DMS 273 (cell line): ENCODE measurements at regions not wholly inside any gene's neighbourhood (a gene's known extent, or its start where the extent isn't known, plus 50 kb on each side); places are given as distances from the start of the nearest gene placed in this dataset.

Experiments
- DNase-seq: peaks from one replicate; lab custom pipeline; 2025; ENCODE audit not compliant: unreplicated experiment; lab: John Stamatoyannopoulos, UW

GRCh38 chr4:175514174-175514573, 297.9 kb downstream of the GPM6A start:
- DNase-seq = no peak

DNA sequence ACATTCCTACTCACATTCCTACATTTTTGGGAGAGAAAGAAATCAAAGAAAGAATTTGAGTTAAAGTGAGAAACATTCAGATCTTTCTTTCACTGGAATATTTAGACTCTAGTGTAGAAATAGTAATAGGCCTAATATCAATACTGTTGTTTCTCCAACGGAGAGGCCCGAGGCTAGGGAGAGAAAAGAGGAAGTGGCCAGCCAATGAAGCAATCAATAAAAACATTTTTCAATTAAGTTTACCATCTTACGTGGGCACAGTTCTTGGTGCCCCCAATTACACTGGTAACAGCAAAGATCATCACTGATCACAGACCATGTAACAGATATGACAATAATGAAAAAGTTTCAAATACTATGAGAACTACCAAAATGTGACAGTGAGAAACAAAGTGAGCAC, 281.4 kb downstream of the GPM6A start:
- no peak for DNase-seq

DNA sequence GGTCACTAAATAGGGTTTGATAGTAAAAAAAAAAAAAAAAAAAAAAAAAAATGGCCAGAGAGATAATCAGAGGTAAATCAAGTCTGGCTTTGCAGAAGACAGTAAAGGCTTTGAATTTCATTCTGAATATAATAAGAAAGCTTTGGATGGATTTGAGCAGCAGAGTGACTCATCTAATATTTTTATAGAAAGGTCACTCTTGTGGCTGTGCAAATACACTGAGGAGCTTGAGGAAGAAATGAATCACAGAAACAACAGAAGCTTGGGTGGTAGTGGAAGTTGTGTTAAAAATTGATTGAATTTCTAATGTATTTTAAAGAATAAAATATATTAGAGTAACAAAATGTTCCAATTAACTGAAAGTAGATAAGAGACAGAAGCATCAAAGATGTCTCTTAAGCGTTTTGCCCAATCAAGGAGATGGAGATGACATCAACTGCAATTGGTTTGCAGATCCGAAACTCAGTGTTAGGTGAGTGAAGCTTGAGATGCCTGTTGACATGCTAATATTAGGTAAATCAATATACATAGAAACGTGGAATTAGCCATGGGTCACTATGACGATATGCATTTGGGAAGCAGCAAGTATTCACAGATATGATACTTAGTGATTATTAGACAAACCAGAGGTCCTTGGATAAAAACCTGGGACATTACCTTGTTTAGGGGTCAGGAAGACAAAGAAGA, 280.5 kb downstream of the GPM6A start:
- DNase-seq = no peak

DNA sequence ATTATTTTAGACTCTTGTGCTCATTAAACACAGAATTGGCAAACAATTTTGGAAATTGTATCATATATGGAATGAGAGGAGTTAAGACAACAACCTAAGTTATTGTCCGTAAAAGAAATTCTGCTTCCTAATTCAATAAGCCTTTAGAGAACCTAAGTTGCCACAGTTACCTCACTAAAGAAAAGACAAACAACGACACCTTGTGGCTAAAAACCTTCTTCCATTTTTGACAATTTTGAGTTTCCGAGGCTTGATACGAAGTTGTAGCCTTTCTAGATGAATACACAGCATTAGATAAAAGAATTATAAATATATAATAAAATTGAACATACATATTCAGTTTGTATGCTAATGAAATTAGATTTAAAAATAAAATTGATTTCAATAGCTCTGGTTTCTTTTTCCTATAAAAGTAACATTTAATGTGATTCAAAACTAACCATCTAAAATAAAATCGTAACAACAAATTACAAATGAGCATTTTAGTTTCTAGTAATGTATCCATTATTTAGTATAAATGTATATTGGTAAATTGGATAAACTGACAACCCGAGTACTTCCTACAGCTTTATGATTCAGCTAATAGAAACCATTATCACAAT, 275.1 kb downstream of the GPM6A start:
- peak; percentile 49 for DNase-seq

- DNase-seq = no peak
These were observed 272.6 kb downstream of the GPM6A start for GRCh38 chr4:175539498-175539897.

DNA sequence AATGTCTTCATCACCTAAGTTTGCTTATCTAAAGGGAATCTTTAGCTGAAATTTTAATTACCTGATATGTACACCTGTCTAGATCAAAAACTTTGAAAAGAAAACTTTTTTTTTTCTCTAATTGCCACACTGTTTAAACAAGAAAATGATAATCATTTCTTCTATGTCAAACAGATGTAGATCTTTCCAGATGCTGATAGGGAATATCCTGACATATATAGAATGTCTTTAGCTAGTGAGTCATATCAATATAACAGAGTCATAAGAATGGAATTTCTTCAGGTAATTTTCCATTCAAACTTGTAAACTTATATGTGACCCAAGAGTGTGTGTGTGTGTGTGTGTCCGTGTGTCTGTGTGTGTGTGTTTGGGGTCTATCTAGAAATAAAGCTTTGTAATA, 271.9 kb downstream of the GPM6A start:
- no peak for DNase-seq

GRCh38 chr4:175540732-175541131, 271.3 kb downstream of the GPM6A start:
- DNase-seq = no peak

GRCh38 chr4:175542786-175543185, 269.3 kb downstream of the GPM6A start:
- no peak for DNase-seq

DNA sequence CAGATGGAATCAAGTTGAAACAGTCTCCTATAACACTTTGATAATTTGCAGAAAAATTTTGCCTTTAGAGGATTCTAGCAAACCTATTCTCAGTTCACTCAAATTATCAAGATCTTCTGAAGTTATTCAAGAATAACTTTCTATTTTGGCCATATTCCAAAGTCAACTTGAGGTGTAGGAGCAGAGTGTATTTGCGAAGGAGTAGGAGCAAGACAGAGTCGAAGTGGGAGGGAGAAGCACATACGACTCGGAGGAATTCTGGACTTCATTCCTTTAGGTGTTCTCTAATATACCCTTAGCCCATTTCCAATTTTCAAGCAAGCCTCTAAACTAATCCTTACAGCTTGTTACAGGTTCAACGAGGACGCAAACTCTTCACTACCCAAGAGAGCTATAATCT, 252.9 kb downstream of the GPM6A start:
- no peak for DNase-seq

- DNase-seq = no peak
These were observed 252.5 kb downstream of the GPM6A start for GRCh38 chr4:175559526-175559925.

GRCh38 chr4:175560604-175561003, 251.5 kb downstream of the GPM6A start:
- peak; percentile 5 for DNase-seq

DNA sequence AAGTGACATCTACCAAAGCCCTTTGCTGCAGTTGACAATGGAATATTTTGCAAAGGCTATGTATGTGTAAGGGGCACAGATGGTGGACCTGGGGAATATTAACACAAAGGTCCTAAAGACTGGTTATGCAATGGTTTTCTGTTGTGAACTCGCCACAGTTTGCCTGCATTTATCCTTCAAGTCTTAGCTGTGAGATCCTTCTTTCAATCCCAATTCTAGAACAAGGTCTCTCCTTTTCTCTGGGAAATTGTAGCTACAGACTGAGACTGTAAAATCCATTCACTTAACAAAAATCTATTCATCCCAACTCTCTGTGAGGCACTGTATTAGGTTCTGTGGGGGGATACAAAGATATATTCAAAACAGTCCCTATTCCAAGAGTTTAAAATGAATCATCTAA, 250.4 kb downstream of the GPM6A start:
- DNase-seq = no peak

DNA sequence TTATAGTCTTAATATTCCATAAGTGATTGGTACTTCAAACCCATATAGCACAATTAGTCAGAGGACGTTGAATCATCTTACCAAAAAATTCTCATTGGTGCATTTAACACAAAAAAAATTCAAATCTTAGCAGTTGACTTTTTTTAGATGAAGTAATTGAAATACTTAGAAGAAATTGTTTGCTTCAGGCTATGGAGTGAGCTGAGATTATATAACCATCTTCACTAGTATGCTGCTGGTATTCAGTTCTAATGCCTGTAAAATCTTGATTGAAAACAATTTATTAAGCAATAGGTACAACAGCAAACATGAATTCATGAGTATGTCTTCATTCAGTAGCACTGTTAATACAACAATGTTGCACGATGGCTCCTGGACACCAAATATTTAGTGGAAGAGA, 250.0 kb downstream of the GPM6A start:
- DNase-seq = no peak

DNA sequence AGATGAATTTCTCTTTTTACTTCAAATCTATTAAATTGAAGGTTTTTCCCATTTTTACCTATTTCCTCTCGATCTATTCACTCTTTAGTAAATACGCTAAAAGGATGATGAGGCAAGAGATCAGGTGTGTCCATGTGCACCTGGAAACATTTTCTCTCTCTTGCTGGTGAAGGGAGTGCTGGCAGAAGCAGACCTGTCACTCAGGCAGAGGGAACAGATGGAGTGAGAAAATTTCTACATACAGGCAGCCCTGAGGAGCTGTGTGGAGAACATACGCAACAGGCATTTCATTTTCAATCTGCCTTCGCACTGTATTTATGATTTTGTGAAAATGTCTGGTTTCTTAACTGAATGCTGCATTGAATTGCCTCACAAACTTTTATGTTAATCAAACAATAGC, 249.5 kb downstream of the GPM6A start:
- DNase-seq = no peak
